WTC11 (cell line): ENCODE measurements at regions not wholly inside any gene's neighbourhood (a gene's known extent, or its start where the extent isn't known, plus 50 kb on each side); places are given as distances from the start of the nearest gene placed in this dataset.

Source experiments
- ATAC-seq: fragments of 200-7000 bp; cut with Tn5 transposase; 2 replicates; pipeline ENCODE4 v1.10.0; 2021; ENCODE audit warnings: mild to moderate bottlenecking, moderate library complexity
- CTCF ChIA-PET: fragments of 300-600 bp; sonication (Branson Sonifier 250); formaldehyde crosslinking; loops from one replicate; lab custom pipeline; 2021; ENCODE audit warnings: antibody characterized with exemption; lab: Charles Lee
- POLR2A ChIA-PET: fragments of 350-600 bp; sonication (Branson Sonifier 250); formaldehyde crosslinking; loops from one replicate; lab custom pipeline; 2021; ENCODE audit warnings: antibody characterized with exemption; lab: Charles Lee
- DNase-seq: peaks from one replicate; pipeline ENCODE4 v3.0.0; 2021; ENCODE audit warnings: low spot score
- H3K27ac Mint-ChIP-seq: 2 replicates; pipeline ENCODE4 v1.8.0; 2021; ENCODE audit warnings: mixed read lengths
- H3K27me3 Mint-ChIP-seq: 2 replicates; pipeline ENCODE4 v1.8.0; 2021; ENCODE audit warnings: low read depth, mild to moderate bottlenecking, moderate library complexity, mixed read lengths
- H3K36me3 Mint-ChIP-seq: 2 replicates; pipeline ENCODE4 v1.8.0; 2021; ENCODE audit warnings: mixed read lengths
- H3K4me1 Mint-ChIP-seq: 2 replicates; pipeline ENCODE4 v1.8.0; 2022; ENCODE audit warnings: mixed read lengths
- H3K4me3 Mint-ChIP-seq: 2 replicates; pipeline ENCODE4 v1.8.0; 2021; ENCODE audit warnings: mild to moderate bottlenecking, moderate library complexity, mixed read lengths
- H3K9me3 Mint-ChIP-seq: 2 replicates; pipeline ENCODE4 v1.8.0; 2021; ENCODE audit warnings: mixed read lengths
- ARID4B ChIP-seq: sonication (generic); formaldehyde crosslinking; IDR thresholded peaks from 2 replicates; pipeline ENCODE4 v1.8.0; 2023; ENCODE audit warnings: missing genetic modification reagents, mild to moderate bottlenecking, borderline replicate concordance
- ATF3 ChIP-seq: sonication (generic); formaldehyde crosslinking; conservative IDR thresholded peaks from 2 replicates; pipeline ENCODE4 v1.8.1; 2022; ENCODE audit warnings: mild to moderate bottlenecking, missing genetic modification reagents
- ATF6 ChIP-seq: sonication (generic); formaldehyde crosslinking; IDR thresholded peaks from 2 replicates; pipeline ENCODE4 v1.8.1; 2023; ENCODE audit warnings: mild to moderate bottlenecking, missing genetic modification reagents
- FOXP1 ChIP-seq: sonication (generic); formaldehyde crosslinking; IDR thresholded peaks from 2 replicates; pipeline ENCODE4 v1.8.0; 2022; ENCODE audit warnings: missing genetic modification reagents, mild to moderate bottlenecking, moderate library complexity, borderline replicate concordance
- MYBL2 ChIP-seq: sonication (generic); formaldehyde crosslinking; IDR thresholded peaks from 2 replicates; pipeline ENCODE4 v1.8.1; 2023; ENCODE audit warnings: mild to moderate bottlenecking, moderate library complexity, missing genetic modification reagents
- NFYB ChIP-seq: sonication (generic); formaldehyde crosslinking; conservative IDR thresholded peaks from 2 replicates; pipeline ENCODE4 v1.8.0; 2022; ENCODE audit warnings: low read depth, missing genetic modification reagents
- NR1H2 ChIP-seq: sonication (generic); formaldehyde crosslinking; IDR thresholded peaks from 2 replicates; pipeline ENCODE4 v1.9.0; 2021; ENCODE audit warnings: mild to moderate bottlenecking, moderate library complexity, missing genetic modification reagents
- PREB ChIP-seq: sonication (generic); formaldehyde crosslinking; IDR thresholded peaks from 2 replicates; pipeline ENCODE4 v1.8.1; 2022; ENCODE audit warnings: mild to moderate bottlenecking, missing genetic modification reagents, moderate library complexity, borderline replicate concordance
- PRRX2 ChIP-seq: fragments of 250-450 bp; sonication (Bioruptor Pico); IDR thresholded peaks from 2 replicates; pipeline ENCODE4 v1.8.0; 2021; ENCODE audit warnings: mild to moderate bottlenecking
- RELA ChIP-seq: sonication (generic); formaldehyde crosslinking; IDR thresholded peaks from 2 replicates; pipeline ENCODE4 v1.8.1; 2022; ENCODE audit warnings: missing genetic modification reagents, mild to moderate bottlenecking, borderline replicate concordance
- RORB ChIP-seq: fragments of 250-450 bp; sonication (Bioruptor Pico); IDR thresholded peaks from 2 replicates; pipeline ENCODE4 v1.9.0; 2021; ENCODE audit warnings: mild to moderate bottlenecking
- SOX15 ChIP-seq: fragments of 250-450 bp; sonication (Bioruptor Pico); IDR thresholded peaks from 2 replicates; pipeline ENCODE4 v1.9.0; 2021; ENCODE audit warnings: mild to moderate bottlenecking
- ZBTB43 ChIP-seq: sonication (generic); formaldehyde crosslinking; IDR thresholded peaks from 2 replicates; pipeline ENCODE4 v1.8.1; 2023; ENCODE audit warnings: mild to moderate bottlenecking, missing genetic modification reagents
- ZNF219 ChIP-seq: sonication (generic); formaldehyde crosslinking; IDR thresholded peaks from 2 replicates; pipeline ENCODE4 v1.8.0; 2023; ENCODE audit warnings: missing genetic modification reagents, mild to moderate bottlenecking, borderline replicate concordance
- ZNF232 ChIP-seq: sonication (generic); formaldehyde crosslinking; IDR thresholded peaks from 2 replicates; pipeline ENCODE4 v1.8.0; 2022; ENCODE audit warnings: mild to moderate bottlenecking, missing genetic modification reagents
- TF ChIP-seq, protein P1 (sequence below): sonication (generic); formaldehyde crosslinking; IDR thresholded peaks from 2 replicates; pipeline ENCODE4 v1.8.1; 2022; ENCODE audit warnings: missing genetic modification reagents, borderline replicate concordance
- TF ChIP-seq, protein P2 (sequence below): sonication (generic); formaldehyde crosslinking; IDR thresholded peaks from 2 replicates; pipeline ENCODE4 v1.8.1; 2022; ENCODE audit warnings: low read depth, mild to moderate bottlenecking, moderate library complexity, missing genetic modification reagents, borderline replicate concordance

DNA sequence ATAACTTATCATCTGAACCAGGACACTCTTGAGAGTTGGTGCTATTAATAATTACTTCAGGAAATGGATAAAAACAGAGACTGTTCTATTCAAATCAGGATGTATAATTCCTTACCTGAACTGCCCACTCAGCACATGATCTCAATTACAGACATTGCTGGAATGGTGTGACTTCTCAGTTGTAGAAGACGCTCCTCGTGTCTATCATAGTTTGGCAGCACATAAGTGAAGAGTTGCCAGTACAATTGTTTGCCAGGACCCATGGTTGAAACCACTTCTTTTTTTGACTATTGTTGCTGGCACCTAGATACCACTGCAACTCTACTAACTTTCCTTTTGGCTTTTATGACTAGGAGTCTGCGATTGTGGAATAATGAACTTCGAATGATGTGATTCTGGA, 105.4 kb downstream of the ZNF365 start:
- CTCF ChIA-PET: no interaction called here
- ATAC-seq: no peak
- DNase-seq: no peak
- H3K9me3 Mint-ChIP-seq: peaks cover 14% of the 10 kb centered on the region; the same call in 1 of the 2 replicates
- TF ChIP-seq ATF6 (CRISPR knock-in tag) (no peak), RELA (CRISPR knock-in tag) (no peak), PREB (CRISPR knock-in tag) (no peak), ARID4B (CRISPR knock-in tag) (no peak), NFYB (CRISPR knock-in tag) (no peak), SOX15 (CRISPR knock-in tag) (no peak), FOXP1 (CRISPR knock-in tag) (no peak)
- TF ChIP-seq, protein P1, sequence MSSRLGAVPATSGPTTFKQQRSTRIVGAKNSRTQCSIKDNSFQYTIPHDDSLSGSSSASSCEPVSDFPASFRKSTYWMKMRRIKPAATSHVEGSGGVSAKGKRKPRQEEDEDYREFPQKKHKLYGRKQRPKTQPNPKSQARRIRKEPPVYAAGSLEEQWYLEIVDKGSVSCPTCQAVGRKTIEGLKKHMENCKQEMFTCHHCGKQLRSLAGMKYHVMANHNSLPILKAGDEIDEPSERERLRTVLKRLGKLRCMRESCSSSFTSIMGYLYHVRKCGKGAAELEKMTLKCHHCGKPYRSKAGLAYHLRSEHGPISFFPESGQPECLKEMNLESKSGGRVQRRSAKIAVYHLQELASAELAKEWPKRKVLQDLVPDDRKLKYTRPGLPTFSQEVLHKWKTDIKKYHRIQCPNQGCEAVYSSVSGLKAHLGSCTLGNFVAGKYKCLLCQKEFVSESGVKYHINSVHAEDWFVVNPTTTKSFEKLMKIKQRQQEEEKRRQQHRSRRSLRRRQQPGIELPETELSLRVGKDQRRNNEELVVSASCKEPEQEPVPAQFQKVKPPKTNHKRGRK: no peak
- H3K27ac Mint-ChIP-seq: no peak overlapping the region
- POLR2A ChIA-PET: no interaction called here
- no peaks in the 10 kb centered on the region for H3K36me3 Mint-ChIP-seq
- H3K4me1 Mint-ChIP-seq: peaks cover 8% of the 10 kb centered on the region
- H3K27me3 Mint-ChIP-seq: peaks cover 5% of the 10 kb centered on the region; the same call in 1 of the 2 replicates
- no peak overlapping the region for H3K4me3 Mint-ChIP-seq

- Mint-ChIP-seq H3K36me3 (no peaks in the 10 kb centered on the region), H3K27ac (no peak overlapping the region), H3K4me3 (no peak overlapping the region), H3K9me3 (peaks cover 12% of the 10 kb centered on the region; the same call in 1 of the 2 replicates), H3K4me1 (peaks cover 8% of the 10 kb centered on the region), H3K27me3 (peaks cover 5% of the 10 kb centered on the region; the same call in 1 of the 2 replicates)
- DNase-seq: no peak
- ATAC-seq: no peak
- ChIA-PET POLR2A (no interaction called here), CTCF (no interaction called here)
- TF ChIP-seq ATF3 (no peak), RORB (CRISPR knock-in tag) (no peak), MYBL2 (CRISPR knock-in tag) (no peak), ZNF219 (no peak), ZNF232 (CRISPR knock-in tag) (no peak), ZBTB43 (CRISPR knock-in tag) (no peak), NR1H2 (CRISPR knock-in tag) (no peak), FOXP1 (CRISPR knock-in tag) (no peak), PRRX2 (CRISPR knock-in tag) (no peak)
- TF ChIP-seq, protein P2, sequence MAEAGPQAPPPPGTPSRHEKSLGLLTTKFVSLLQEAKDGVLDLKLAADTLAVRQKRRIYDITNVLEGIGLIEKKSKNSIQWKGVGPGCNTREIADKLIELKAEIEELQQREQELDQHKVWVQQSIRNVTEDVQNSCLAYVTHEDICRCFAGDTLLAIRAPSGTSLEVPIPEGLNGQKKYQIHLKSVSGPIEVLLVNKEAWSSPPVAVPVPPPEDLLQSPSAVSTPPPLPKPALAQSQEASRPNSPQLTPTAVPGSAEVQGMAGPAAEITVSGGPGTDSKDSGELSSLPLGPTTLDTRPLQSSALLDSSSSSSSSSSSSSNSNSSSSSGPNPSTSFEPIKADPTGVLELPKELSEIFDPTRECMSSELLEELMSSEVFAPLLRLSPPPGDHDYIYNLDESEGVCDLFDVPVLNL (CRISPR knock-in tag): no peak
Observed at GRCh38 chr10:62480196-62480595, 106.0 kb downstream of the ZNF365 start.
